Endothelial cell of umbilical vein (primary cell): ENCODE measurements at regions not wholly inside any gene's neighbourhood (a gene's known extent, or its start where the extent isn't known, plus 50 kb on each side); places are given as distances from the start of the nearest gene placed in this dataset.

Experiments
- BruUV-seq: library from RNA; stranded (reverse); fragments of 400-500 nt; replicated peaks from 2 replicates; lab custom pipeline; 2021; lab: Mats Ljungman, UMichigan
- CTCF ChIA-PET: fragments of 300-600, 350-600 bp; sonication (Branson Sonifier 250); formaldehyde crosslinking; loops from one replicate; lab custom pipeline; 2021; ENCODE audit warnings: antibody characterized with exemption, inconsistent platforms; lab: Charles Lee
- POLR2A ChIA-PET: fragments of 300-600, 350-600 bp; sonication (Branson Sonifier 250); formaldehyde crosslinking; loops from one replicate; lab custom pipeline; 2021; ENCODE audit warnings: antibody characterized with exemption, inconsistent platforms; lab: Charles Lee
- DNase-seq: peaks from one replicate; pipeline ENCODE4 v3.0.0-alpha.2; 2011; ENCODE audit warnings: low read depth, low spot score
- FAIRE-seq: peaks from 2 replicates; lab custom pipeline; 2011; peaks lifted over from hg19 to GRCh38; lab: Jason Lieb, UNC
- H2AFZ ChIP-seq: 2 replicates; pipeline ENCODE4 v1.6.0; 2012; ENCODE audit warnings: low read depth, low read length, control low read depth, inconsistent platforms
- H3K27ac ChIP-seq: 2 replicates; pipeline ENCODE4 v1.5.1; 2011; ENCODE audit warnings: low read depth, mild to moderate bottlenecking, control low read depth, low read length, moderate library complexity; ENCODE audit not compliant: insufficient read depth
- H3K27me3 ChIP-seq, 2 experiments: 2 replicates each; pipeline versions ENCODE4 v1.6.0 to v1.6.1; 2011; ENCODE audit warnings: low read length in 2 of 2, mixed read lengths in 1 of 2; ENCODE audit not compliant: control insufficient read depth in 2 of 2, insufficient read depth in 2 of 2
- H3K36me3 ChIP-seq, 2 experiments: 2 replicates in 1 of 2; 3 replicates in 1 of 2; pipeline ENCODE4 v1.5.1; 2011; ENCODE audit warnings: low read length in 2 of 2, mild to moderate bottlenecking in 1 of 2, moderate library complexity in 1 of 2; ENCODE audit not compliant: control insufficient read depth in 2 of 2, insufficient read depth in 2 of 2; ENCODE audit errors: extremely low read depth in 1 of 2
- H3K4me1 ChIP-seq: 3 replicates; pipeline ENCODE4 v1.5.1; 2011; ENCODE audit warnings: mild to moderate bottlenecking, low read length; ENCODE audit not compliant: control insufficient read depth, insufficient read depth; ENCODE audit errors: extremely low read depth
- H3K4me2 ChIP-seq: 2 replicates; pipeline ENCODE4 v1.6.1; 2011; ENCODE audit warnings: low read length, control low read depth, mixed read lengths; ENCODE audit not compliant: insufficient read depth
- H3K4me3 ChIP-seq, 3 experiments: fragments of 200-600 bp in 1 of 3; sonication (generic), shearing (Covaris generic) in 1 of 3; replicated peaks in 1 of 3; 2 replicates each; pipeline ENCODE4 v1.5.1; 2011 to 2016; ENCODE audit warnings: control low read depth in 3 of 3, low read length in 3 of 3, mild to moderate bottlenecking in 2 of 3, inconsistent platforms in 1 of 3, low read depth in 1 of 3, moderate library complexity in 1 of 3; ENCODE audit not compliant: insufficient read depth in 1 of 3
- H3K79me2 ChIP-seq: 2 replicates; pipeline ENCODE4 v1.6.0; 2012; ENCODE audit warnings: low read length, inconsistent platforms; ENCODE audit not compliant: control insufficient read depth, insufficient read depth
- H3K9ac ChIP-seq: replicated peaks from 2 replicates; pipeline ENCODE3; 2011; ENCODE audit warnings: low read length, control low read depth; ENCODE audit not compliant: insufficient read depth; ENCODE audit errors: extremely low read depth
- H3K9me1 ChIP-seq: replicated peaks from 3 replicates; pipeline ENCODE4 v1.6.0; 2011; ENCODE audit warnings: mild to moderate bottlenecking, low read length; ENCODE audit not compliant: control insufficient read depth, insufficient read depth; ENCODE audit errors: extremely low read depth
- H3K9me3 ChIP-seq: replicated peaks from 2 replicates; pipeline ENCODE4 v1.5.1; 2012; ENCODE audit warnings: low read length, inconsistent platforms; ENCODE audit not compliant: control insufficient read depth, insufficient read depth
- H4K20me1 ChIP-seq: replicated peaks from 2 replicates; pipeline ENCODE3; 2011; ENCODE audit warnings: mild to moderate bottlenecking, low read length; ENCODE audit not compliant: control insufficient read depth, insufficient read depth; ENCODE audit errors: extremely low read depth
- CTCF ChIP-seq, 2 donors: IDR thresholded peaks; 1 replicate in 1 of 2; 2 replicates in 1 of 2; pipeline ENCODE4 v1.5.1; 2011; ENCODE audit warnings: low read length in 2 of 2, mild to moderate bottlenecking in 2 of 2, moderate library complexity in 2 of 2, control low read depth in 1 of 2, inconsistent platforms in 1 of 2, low read depth in 1 of 2; ENCODE audit not compliant: insufficient read depth in 1 of 2; ENCODE audit errors: extremely low read depth in 1 of 2
- EZH2 ChIP-seq: IDR thresholded peaks from 2 replicates; pipeline ENCODE4 v1.6.1; 2012; ENCODE audit warnings: borderline replicate concordance, low read depth, mild to moderate bottlenecking, moderate library complexity, low read length, inconsistent platforms; ENCODE audit not compliant: severe bottlenecking
- FOS ChIP-seq: IDR thresholded peaks from 2 replicates; pipeline ENCODE4 v1.6.1; 2011; ENCODE audit warnings: mild to moderate bottlenecking, low read length, moderate library complexity, borderline replicate concordance; ENCODE audit not compliant: insufficient read depth
- GATA2 ChIP-seq: IDR thresholded peaks from 2 replicates; pipeline ENCODE4 v1.7.0; 2011; ENCODE audit warnings: low read depth, mild to moderate bottlenecking, moderate library complexity, mixed read lengths, low read length; ENCODE audit not compliant: insufficient read length, insufficient read depth
- JUN ChIP-seq: IDR thresholded peaks from 2 replicates; pipeline ENCODE4 v1.6.1; 2011; ENCODE audit warnings: borderline replicate concordance, low read depth; ENCODE audit not compliant: insufficient read length, insufficient read depth
- MYC ChIP-seq: IDR thresholded peaks from one replicate; pipeline ENCODE4 v1.6.1; 2011; ENCODE audit warnings: mild to moderate bottlenecking, low read depth, low read length
- POLR2A ChIP-seq: IDR thresholded peaks from 2 replicates; pipeline ENCODE4 v1.6.1; 2012; ENCODE audit warnings: low read depth, mild to moderate bottlenecking, control low read depth, low read length
- POLR2AphosphoS5 ChIP-seq: IDR thresholded peaks from 2 replicates; pipeline ENCODE4 v1.6.1; 2012; ENCODE audit warnings: low read depth, mild to moderate bottlenecking, control low read depth, low read length, moderate library complexity; ENCODE audit not compliant: insufficient read depth
- dilution Hi-C: fragments of 300-500 bp; cut with MboI; formaldehyde crosslinking; loops from one replicate; pipeline ENCODE4 v1.15.0; 2019; ENCODE audit warnings: low sequenced_read_pairs; ENCODE audit not compliant: extremely low pct_ligation_motif_present
- intact Hi-C: fragments of 100-400 bp; cut with micrococcal nuclease; formaldehyde crosslinking; loops from one replicate; pipeline ENCODE4 v1.10.0; 2022
- TF ChIP-seq, protein P1 (sequence below): IDR thresholded peaks from 2 replicates; pipeline ENCODE4 v1.6.1; 2011; ENCODE audit not compliant: insufficient read depth, insufficient read length

- no peaks in the 10 kb centered on the region for H3K4me1 ChIP-seq
- dilution Hi-C loops (no loop called here), intact Hi-C loops (no loop called here)
Measured at GRCh38 chr6:86516087-86516486, 421.2 kb upstream of the HTR1E start.

More at GRCh38 chr6:86516087-86516486, 421.2 kb upstream of the HTR1E start:
- no TSS peak for BruUV-seq
- peaks cover 1% of the 10 kb centered on the region for H3K9me3 ChIP-seq
- no peak overlapping the region for H2AFZ ChIP-seq
- CTCF ChIA-PET = no interaction called here
- H3K27ac ChIP-seq = no peak overlapping the region
- H3K79me2 ChIP-seq = no peaks in the 10 kb centered on the region
- H3K9ac ChIP-seq = no peak overlapping the region
- TF ChIP-seq CTCF (IDR thresholded peaks at IDR 0.05; ENCODE audit: extremely low read depth in 1 of 2, insufficient read depth in 1 of 2, low read depth in 1 of 2, low read length in 2 of 2) (no peak), EZH2 (no peak), FOS (no peak), POLR2A (no peak), GATA2 (no peak), JUN (no peak), MYC (no peak), POLR2AphosphoS5 (no peak)
- TF ChIP-seq, protein P1, sequence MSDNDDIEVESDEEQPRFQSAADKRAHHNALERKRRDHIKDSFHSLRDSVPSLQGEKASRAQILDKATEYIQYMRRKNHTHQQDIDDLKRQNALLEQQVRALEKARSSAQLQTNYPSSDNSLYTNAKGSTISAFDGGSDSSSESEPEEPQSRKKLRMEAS = no peak
- POLR2A ChIA-PET = no interaction called here
- H3K36me3 ChIP-seq = no peaks in the 10 kb centered on the region
- H3K4me2 ChIP-seq = no peak overlapping the region
- H3K27me3 ChIP-seq = no peaks in the 10 kb centered on the region
- no peak for FAIRE-seq
- H3K4me3 ChIP-seq = no peak overlapping the region
- DNase-seq = no peak
- H3K9me1 ChIP-seq = no peaks in the 10 kb centered on the region
- no peaks in the 10 kb centered on the region for H4K20me1 ChIP-seq
